Thymus (tissue), 11 donors: ENCODE measurements at regions not wholly inside any gene's neighbourhood (a gene's known extent, or its start where the extent isn't known, plus 50 kb on each side); places are given as distances from the start of the nearest gene placed in this dataset.
"Not testable (repeated sequence)": the region's sequence is repeated elsewhere in the genome, so short reads cannot be mapped to it uniquely, and the experiment has no call there.

Experiments
- DNase-seq, 9 donors: peaks; one replicate each; pipeline ENCODE4 v3.0.0-alpha.2; 2013; ENCODE audit warnings: low spot score in 9 of 9, low read depth in 6 of 9, missing footprints in 1 of 9
- H3K27ac ChIP-seq, 2 donors: one replicate each; pipeline ENCODE4 v1.5.1; 2013; ENCODE audit warnings: control low read depth in 1 of 2, low read depth in 1 of 2, low read length in 1 of 2, mild to moderate bottlenecking in 1 of 2, moderate library complexity in 1 of 2
- H3K27me3 ChIP-seq, 2 donors: one replicate each; pipeline ENCODE4 v1.5.1; 2013; ENCODE audit warnings: low read length in 1 of 2; ENCODE audit not compliant: control insufficient read depth in 2 of 2, insufficient read depth in 1 of 2
- H3K36me3 ChIP-seq, 2 donors: one replicate each; pipeline ENCODE4 v1.5.1; 2013; ENCODE audit warnings: low read length in 1 of 2, mild to moderate bottlenecking in 1 of 2, moderate library complexity in 1 of 2; ENCODE audit not compliant: control insufficient read depth in 2 of 2, insufficient read depth in 2 of 2
- H3K4me1 ChIP-seq, 2 donors: one replicate each; pipeline ENCODE4 v1.5.1; 2013; ENCODE audit warnings: low read length in 2 of 2; ENCODE audit not compliant: control insufficient read depth in 2 of 2, insufficient read depth in 2 of 2
- H3K4me3 ChIP-seq, 2 donors: one replicate each; pipeline ENCODE4 v1.5.1; 2013; ENCODE audit warnings: low read length in 2 of 2, control low read depth in 1 of 2, mild to moderate bottlenecking in 1 of 2
- H3K9me3 ChIP-seq, 2 donors: one replicate each; pipeline ENCODE4 v1.5.1; 2013; ENCODE audit warnings: low read length in 1 of 2, mild to moderate bottlenecking in 1 of 2; ENCODE audit not compliant: control insufficient read depth in 2 of 2, insufficient read depth in 1 of 2
- WGBS: extraction: QIAGEN DNeasy Blood & Tissue Kit; methylation state at CpG from one replicate; pipeline ENCODE4 v1.1.7; 2013; 5-methylcytosine and 5-hydroxymethylcytosine counted together
- donor health status: healthy.

GRCh38 chr20:53809217-53809616, 215.6 kb upstream of the ZNF217 start:
- Histone ChIP-seq H3K27ac (no peak overlapping the region), H3K4me3 (no peak overlapping the region), H3K4me1 (no peaks in the 10 kb centered on the region), H3K36me3 (no peaks in the 10 kb centered on the region), H3K27me3 (no peaks in the 10 kb centered on the region), H3K9me3 (no peaks in the 10 kb centered on the region)
- WGBS: 98% methylated on average over 2 of the region's 2 CpGs
- DNase-seq: no peak

- no peak for DNase-seq
- Histone ChIP-seq H3K4me3 (no peak overlapping the region), H3K27ac (no peak overlapping the region), H3K27me3 (no peaks in the 10 kb centered on the region), H3K4me1 (no peaks in the 10 kb centered on the region), H3K9me3 (no peaks in the 10 kb centered on the region), H3K36me3 (no peaks in the 10 kb centered on the region)
- 98% methylated on average over 3 of the region's 3 CpGs for WGBS
These were observed 215.1 kb upstream of the ZNF217 start for GRCh38 chr20:53808733-53809132.

DNA sequence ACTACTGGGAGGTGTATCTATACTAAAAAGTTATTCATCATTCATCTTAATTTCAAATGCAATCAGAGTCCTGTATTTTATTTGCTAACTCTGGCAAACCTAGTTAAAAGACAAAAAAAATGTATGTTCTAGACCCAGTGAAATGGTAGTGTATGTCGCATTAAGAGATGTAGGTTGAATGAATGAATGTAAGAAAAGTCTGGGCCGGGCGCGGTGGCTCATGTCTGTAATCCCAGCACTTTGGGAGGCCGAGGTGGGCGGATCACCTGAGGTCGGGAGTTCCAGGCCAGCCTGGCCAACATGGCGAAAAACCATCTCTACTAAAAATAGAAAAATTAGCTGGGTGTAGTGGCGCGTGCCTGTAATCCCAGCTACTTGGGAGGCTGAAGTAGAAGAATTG, 214.7 kb upstream of the ZNF217 start:
- H3K36me3 ChIP-seq, H3K4me1 ChIP-seq, DNase-seq, H3K27ac ChIP-seq, H3K4me3 ChIP-seq, H3K27me3 ChIP-seq, H3K9me3 ChIP-seq: not testable (repeated sequence)
- WGBS: 96% methylated on average over 10 of the region's 10 CpGs

DNA sequence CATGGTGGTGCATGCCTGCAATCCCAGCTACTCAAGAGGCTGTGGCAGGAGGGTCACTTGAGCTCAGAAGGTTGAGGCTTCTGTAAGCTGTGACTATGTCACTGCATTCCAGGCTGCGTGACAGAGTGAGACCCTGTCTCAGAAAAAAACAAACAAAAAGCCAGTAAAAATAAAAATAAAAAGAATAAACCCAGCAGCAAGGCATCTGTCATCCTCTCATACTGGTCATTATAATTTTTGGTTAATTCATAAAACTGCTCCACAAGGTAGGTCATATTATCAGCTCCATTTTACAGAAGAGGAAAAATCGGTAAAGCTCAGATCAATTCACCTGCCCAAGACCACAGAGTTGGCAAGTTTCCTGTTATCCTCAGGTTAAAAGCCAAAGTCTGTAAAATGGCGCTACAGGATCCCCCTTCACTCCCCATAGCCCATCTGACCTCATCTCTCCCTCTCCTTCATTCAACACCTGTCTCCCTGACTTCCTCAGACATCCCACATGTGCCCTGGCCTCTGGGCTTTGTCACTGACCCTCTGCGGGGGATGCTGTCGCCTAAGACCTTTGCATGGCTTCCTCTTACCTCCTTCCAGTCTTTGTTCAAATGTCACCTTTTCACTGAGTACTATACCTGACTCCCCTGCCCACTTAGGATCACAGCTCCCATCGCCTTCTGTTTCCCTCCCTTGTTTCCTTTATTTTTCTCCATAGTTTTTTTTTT, 213.2 kb upstream of the ZNF217 start:
- WGBS: 94% methylated on average over 6 of the region's 6 CpGs
- H3K4me1 ChIP-seq: no peaks in the 10 kb centered on the region
- DNase-seq: no peak
- no peak overlapping the region for H3K27ac ChIP-seq
- H3K4me3 ChIP-seq: no peak overlapping the region
- H3K9me3 ChIP-seq: no peaks in the 10 kb centered on the region
- H3K36me3 ChIP-seq: no peaks in the 10 kb centered on the region
- no peaks in the 10 kb centered on the region for H3K27me3 ChIP-seq

- no peak for DNase-seq
- Histone ChIP-seq H3K4me3 (no peak overlapping the region), H3K27ac (no peak overlapping the region), H3K27me3 (no peaks in the 10 kb centered on the region), H3K4me1 (no peaks in the 10 kb centered on the region), H3K9me3 (no peaks in the 10 kb centered on the region), H3K36me3 (no peaks in the 10 kb centered on the region)
- WGBS: 94% methylated on average over 5 of the region's 5 CpGs
These were observed 212.3 kb upstream of the ZNF217 start for GRCh38 chr20:53805895-53806384.

- Histone ChIP-seq H3K27ac (no peak overlapping the region), H3K27me3 (no peaks in the 10 kb centered on the region), H3K4me3 (no peak overlapping the region), H3K36me3 (no peaks in the 10 kb centered on the region), H3K4me1 (no peaks in the 10 kb centered on the region), H3K9me3 (no peaks in the 10 kb centered on the region)
- WGBS: 84% methylated on average over 8 of the region's 8 CpGs
- no peak for DNase-seq
These were observed 211.6 kb upstream of the ZNF217 start for GRCh38 chr20:53804920-53805894.

DNA sequence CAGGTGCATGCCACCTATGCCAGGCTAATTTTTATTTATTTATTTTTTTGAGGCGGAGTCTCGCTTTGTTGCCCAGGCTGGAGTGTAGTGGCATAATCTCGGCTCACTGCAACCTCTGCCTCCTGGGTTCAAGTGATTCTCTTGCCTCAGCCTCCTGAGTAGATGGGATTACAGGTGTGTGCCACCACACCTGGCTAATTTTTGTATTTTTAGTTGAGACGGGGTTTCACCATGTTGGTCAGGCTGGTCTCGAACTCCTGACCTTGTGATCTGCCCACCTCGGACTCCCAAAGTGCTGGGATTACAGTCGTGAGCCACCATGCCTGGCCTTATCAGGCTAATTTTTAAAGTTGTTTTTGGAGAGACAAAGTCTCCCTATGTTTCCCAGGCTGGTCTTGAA, 210.7 kb upstream of the ZNF217 start:
- H3K36me3 ChIP-seq, H3K27ac ChIP-seq, H3K27me3 ChIP-seq, H3K9me3 ChIP-seq, DNase-seq, H3K4me1 ChIP-seq, H3K4me3 ChIP-seq: not testable (repeated sequence)
- WGBS: 91% methylated on average over 7 of the region's 7 CpGs

GRCh38 chr20:53803492-53804155, 210.0 kb upstream of the ZNF217 start:
- H3K36me3 ChIP-seq: no peaks in the 10 kb centered on the region
- H3K9me3 ChIP-seq: no peaks in the 10 kb centered on the region
- 88% methylated on average over 6 of the region's 6 CpGs for WGBS
- no peak overlapping the region for H3K27ac ChIP-seq
- no peaks in the 10 kb centered on the region for H3K27me3 ChIP-seq
- no peak for DNase-seq
- no peaks in the 10 kb centered on the region for H3K4me1 ChIP-seq
- H3K4me3 ChIP-seq: no peak overlapping the region
